GM19452 (cell line): ENCODE measurements at regions not wholly inside any gene's neighbourhood (a gene's known extent, or its start where the extent isn't known, plus 50 kb on each side); places are given as distances from the start of the nearest gene placed in this dataset.

Experiments used
- ATAC-seq: cut with Tn5 transposase; IDR thresholded peaks from one replicate; pipeline ENCODE4 v1.9.1; 2021; ENCODE audit not compliant: unreplicated experiment

DNA sequence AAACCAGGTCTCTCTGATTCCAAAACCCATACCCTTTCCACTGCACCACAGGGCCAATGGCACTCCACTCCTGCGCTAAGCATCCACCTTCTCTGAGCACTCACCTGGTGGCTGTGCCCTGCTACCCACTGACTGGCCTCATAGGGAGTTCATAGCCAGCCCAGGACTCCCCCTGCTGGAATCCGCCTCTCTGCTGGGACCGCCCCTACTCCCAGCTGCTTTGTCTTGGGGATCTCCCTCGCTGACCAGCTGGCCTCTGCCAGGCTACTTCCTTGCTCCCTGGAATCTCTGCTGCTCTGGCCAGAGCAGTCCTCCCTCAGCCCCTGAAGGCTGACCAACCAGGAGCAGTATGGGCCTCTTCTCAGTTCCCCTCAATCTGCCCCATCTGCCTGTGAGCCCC, 129.7 kb downstream of the FAXC start:
- peak; percentile 73 for ATAC-seq

GRCh38 chr6:99216959-99217358, 132.5 kb downstream of the FAXC start:
- no peak for ATAC-seq

- no peak for ATAC-seq
Observed at GRCh38 chr6:99195986-99196655, 153.4 kb downstream of the FAXC start.

- no peak for ATAC-seq
Observed at GRCh38 chr6:99192561-99192960, 156.9 kb downstream of the FAXC start.

GRCh38 chr6:99189823-99190721, 159.4 kb downstream of the FAXC start:
- peak; percentile 96 for ATAC-seq

GRCh38 chr6:99187429-99187828, 162.0 kb downstream of the FAXC start:
- ATAC-seq: no peak

DNA sequence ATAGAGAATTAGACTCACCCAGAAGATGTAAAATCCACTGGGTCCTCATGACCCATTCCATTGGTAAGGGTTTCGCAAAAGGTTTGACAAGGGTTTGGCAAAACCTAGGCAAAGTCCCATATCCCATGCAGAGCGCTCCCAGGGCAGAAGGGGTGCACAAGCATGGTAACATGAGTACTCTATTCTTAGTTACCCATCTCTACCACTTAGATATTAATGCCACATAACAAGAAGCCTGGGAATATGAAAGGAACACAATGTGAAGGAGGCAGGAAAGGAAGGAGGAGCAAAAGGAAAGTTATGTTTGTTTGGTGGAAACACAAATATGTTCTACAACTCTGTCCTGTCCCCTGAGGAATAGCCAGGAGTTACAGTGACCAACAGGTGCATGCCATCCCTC, 163.1 kb downstream of the FAXC start:
- ATAC-seq: no peak

DNA sequence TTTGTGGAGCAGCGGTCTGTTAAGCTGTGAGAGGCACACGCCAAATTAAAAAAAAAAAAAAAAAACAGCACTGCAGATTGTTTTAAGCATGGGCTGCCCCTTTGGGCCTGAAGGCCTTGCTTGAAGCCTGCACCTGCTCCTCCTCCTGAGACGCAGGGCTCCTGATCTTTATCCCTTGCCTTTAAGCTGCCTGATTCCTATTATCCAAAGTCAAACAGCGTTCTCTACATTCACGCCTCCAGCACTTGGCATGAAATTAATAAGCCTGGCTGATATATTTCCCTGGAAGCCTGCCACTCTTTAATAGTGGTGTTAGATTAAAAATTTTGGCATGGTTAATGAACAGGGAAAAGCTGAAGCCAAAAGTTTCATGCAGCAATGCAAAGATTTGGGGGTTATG, 163.9 kb downstream of the FAXC start:
- ATAC-seq: no peak

GRCh38 chr6:99184696-99185095, 164.8 kb downstream of the FAXC start:
- no peak for ATAC-seq

GRCh38 chr6:99183066-99183465, 166.4 kb downstream of the FAXC start:
- ATAC-seq: no peak

DNA sequence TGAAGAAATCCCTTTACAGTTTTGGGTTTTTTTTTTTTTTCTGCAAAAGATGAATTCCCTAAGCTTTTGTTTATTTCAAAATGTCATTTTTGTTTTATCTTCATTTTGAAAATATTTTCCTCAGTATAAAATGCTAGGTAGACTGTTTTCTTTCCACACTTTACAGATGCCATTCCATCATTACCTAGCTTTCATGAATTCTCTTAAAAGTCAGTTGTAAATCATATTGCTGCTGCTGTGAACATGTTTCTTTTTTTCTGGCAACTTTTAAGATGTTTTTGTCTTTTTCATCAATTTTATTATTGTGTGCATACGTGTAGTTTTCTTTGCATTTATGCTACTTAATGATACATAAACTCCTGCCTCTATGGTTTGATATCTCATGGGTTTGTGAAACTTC, 168.3 kb downstream of the FAXC start:
- ATAC-seq: no peak

DNA sequence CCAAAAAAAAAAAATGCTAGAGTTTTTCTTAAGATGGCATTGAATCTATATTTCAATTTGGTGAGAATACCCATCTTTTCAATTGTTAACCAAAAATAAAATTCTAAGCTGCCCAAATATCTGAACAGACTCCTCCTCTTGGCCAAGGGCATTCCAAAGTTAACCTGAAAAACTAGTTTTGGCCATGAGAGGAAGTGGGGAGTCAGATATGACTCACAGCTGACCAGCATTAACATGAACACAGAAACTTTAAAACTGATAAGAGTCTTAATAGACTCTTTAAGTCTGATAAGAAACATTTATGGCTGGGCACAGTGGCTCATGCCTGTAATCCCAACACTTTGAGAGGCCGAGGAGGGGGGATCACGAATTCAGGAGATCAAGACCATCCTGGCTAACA, 171.3 kb downstream of the FAXC start:
- no peak for ATAC-seq

DNA sequence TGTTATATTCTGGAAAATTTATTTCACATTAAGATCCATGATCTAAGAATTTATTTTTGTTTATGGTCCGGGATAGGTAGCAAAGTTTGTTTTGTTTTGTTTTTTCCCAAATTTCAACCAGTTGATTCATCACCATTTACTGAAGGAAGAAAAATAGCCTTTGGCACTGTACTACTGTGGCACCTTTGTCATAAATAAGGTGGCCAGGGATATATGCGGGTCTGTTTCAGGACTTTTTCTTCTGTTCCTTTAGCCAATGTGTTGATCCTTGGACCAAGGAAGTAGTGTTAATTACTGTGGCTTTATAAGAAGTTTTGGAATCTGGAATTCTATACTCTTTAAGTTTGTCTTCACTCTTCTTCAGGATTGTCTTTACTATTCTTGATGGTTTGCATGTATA, 171.7 kb downstream of the FAXC start:
- ATAC-seq: no peak

DNA sequence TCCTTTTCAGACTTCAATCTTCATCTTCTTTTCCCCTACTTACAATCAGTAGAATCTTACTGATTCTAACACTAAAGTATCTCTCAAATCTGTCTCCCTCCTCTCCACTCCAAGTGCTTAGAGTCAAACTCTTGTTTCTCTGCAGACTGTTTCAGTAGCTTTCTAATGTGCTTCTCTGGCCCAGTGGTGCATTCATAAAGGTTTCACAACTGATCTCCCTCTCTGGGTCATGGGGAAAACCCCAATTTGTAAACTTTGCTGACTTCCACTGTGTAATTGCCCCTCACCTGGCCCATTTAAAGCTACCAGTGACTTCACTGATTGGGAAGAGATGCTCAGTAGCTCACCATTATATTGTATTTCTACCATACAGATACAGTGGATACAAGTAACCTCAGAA, 183.6 kb downstream of the FAXC start:
- no peak for ATAC-seq

DNA sequence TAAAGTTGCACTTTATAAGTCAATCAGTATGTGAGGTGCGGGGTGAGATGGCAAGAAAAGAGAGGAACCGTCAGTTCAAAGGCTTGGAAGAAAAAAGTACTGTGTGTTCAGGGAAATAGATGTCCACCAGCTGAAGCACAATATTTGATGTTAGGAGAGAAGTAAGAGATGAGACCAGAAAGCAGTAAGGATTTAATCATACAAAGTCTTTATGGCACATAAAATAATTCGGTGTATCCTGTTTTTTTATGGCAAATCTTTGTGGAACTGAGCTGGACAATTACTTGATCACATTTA, 197.2 kb downstream of the FAXC start:
- no peak for ATAC-seq

GRCh38 chr6:99151634-99152346, 197.7 kb downstream of the FAXC start:
- peak; percentile 95 for ATAC-seq

DNA sequence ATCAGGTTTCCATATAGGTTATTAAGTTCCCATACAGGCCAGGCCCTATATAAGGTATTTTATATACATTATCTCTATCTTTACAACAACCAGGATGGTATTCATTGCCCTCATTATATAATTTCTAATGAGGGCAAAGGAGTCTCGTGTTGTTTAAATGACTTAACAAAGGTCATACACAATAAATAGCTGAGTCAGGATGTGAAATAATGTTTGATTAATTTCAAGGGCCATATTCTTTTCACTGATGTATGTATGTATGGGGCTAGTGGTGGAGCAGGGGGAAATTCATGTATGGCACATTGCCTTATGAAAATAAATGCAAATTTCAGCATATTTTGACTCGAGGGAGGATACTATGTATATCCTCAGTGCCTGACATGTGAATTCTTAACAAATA, 200.7 kb downstream of the FAXC start:
- no peak for ATAC-seq

DNA sequence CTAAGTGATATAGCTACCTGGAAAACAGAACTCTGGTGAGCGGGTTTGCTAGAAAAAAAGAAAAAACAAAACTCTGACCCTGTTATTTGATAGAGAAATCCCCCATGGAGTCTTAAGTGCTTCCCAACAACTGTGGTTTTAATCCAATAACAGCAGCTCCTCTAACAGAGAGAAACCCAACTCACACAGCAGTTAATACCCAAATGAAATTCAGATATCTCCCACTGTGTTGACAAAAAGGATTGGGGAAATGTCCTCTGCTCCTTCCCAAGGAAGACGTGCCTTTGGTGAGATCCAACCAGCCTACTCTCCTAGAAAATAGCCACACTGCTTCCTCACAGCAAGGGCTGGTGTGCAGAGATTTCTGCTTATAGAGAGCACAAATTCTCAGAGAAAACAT, 200.4 kb upstream of the FBXL4 start:
- ATAC-seq: no peak

DNA sequence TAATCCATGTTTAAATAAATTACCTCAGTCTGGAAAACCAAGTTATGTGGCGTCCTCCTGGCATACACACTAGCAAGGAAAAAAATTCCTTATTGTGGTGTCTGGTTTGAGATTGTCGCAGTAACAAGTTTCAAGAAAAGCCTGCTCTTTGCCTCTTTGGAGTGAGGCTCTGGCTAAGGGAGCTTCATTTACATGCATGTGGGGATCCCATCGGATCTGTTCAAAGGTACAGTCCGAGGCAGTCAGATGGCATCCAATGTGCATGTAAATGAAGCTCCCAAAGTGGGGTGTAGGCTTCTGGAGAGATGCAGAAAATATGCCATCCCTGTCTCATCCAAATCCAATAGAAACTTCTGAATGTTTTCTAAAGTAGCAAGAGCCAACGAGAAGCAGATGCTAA, 199.5 kb upstream of the FBXL4 start:
- ATAC-seq: no peak

- ATAC-seq: no peak
Observed at GRCh38 chr6:99146711-99147110, 199.0 kb upstream of the FBXL4 start.

- no peak for ATAC-seq
Observed at GRCh38 chr6:99145738-99146137, 198.0 kb upstream of the FBXL4 start.
